SK-N-SH (cell line): ENCODE measurements at regions not wholly inside any gene's neighbourhood (a gene's known extent, or its start where the extent isn't known, plus 50 kb on each side); places are given as distances from the start of the nearest gene placed in this dataset.

Experiments used
- CTCF ChIA-PET: fragments of 300-600, 350-600 bp; formaldehyde crosslinking; extraction: SDS; loops from one replicate; lab custom pipeline; 2021; lab: Yijun Ruan, JAX
- POLR2A ChIA-PET: fragments of 350-600 bp; sonication (Branson Sonifier 250); formaldehyde crosslinking; extraction: SDS; loops from one replicate; lab custom pipeline; 2020; ENCODE audit warnings: antibody characterized with exemption, inconsistent platforms; lab: Yijun Ruan, JAX
- DNase-seq: peaks from one replicate; pipeline ENCODE4 v3.0.0; 2012
- H2AFZ ChIP-seq: fragments of 200-600 bp; sonication (generic); 2 replicates; pipeline ENCODE4 v1.8.1; 2016; ENCODE audit warnings: antibody characterized with exemption, mild to moderate bottlenecking, low read depth
- H3F3A ChIP-seq: fragments of 200-600 bp; sonication (generic); replicated peaks from 2 replicates; pipeline ENCODE3; 2016; ENCODE audit warnings: antibody characterized with exemption, mild to moderate bottlenecking; ENCODE audit not compliant: insufficient read depth
- H3K27ac ChIP-seq, 2 experiments: fragments of 200-500 bp in 1 of 2; fragments of 200-600 bp in 1 of 2; sonication (Bioruptor generic) in 1 of 2; sonication (generic), shearing (Covaris generic) in 1 of 2; 2 replicates each; pipeline versions ENCODE4 v1.5.1 to v1.6.1; 2014 to 2016; ENCODE audit warnings: low read depth in 2 of 2, inconsistent platforms in 1 of 2, low read length in 1 of 2, mild to moderate bottlenecking in 1 of 2, mixed read lengths in 1 of 2
- H3K27me3 ChIP-seq: fragments of 200-600 bp; sonication (generic), shearing (Covaris generic); 2 replicates; pipeline ENCODE4 v1.6.1; 2016; ENCODE audit warnings: mixed run types; ENCODE audit not compliant: insufficient read depth
- H3K36me3 ChIP-seq, 2 experiments: fragments of 200-500 bp in 1 of 2; fragments of 200-600 bp in 1 of 2; sonication (Bioruptor generic) in 1 of 2; sonication (generic) in 1 of 2; replicated peaks in 1 of 2; 2 replicates each; pipeline versions ENCODE3 to v1.5.1; 2014 to 2016; ENCODE audit warnings: low read length in 1 of 2, mild to moderate bottlenecking in 1 of 2; ENCODE audit not compliant: insufficient read depth in 2 of 2, control insufficient read depth in 1 of 2
- H3K4me1 ChIP-seq, 2 experiments: fragments of 200-500 bp in 1 of 2; fragments of 200-600 bp in 1 of 2; sonication (Bioruptor generic) in 1 of 2; sonication (generic), shearing (Covaris generic) in 1 of 2; 2 replicates each; pipeline versions ENCODE4 v1.5.1 to v1.6.1; 2014 to 2016; ENCODE audit warnings: low read depth in 1 of 2, low read length in 1 of 2, mixed run types in 1 of 2; ENCODE audit not compliant: insufficient read depth in 2 of 2, control insufficient read depth in 1 of 2
- H3K4me2 ChIP-seq: fragments of 200-600 bp; sonication (generic), shearing (Covaris generic); 2 replicates; pipeline ENCODE4 v1.6.1; 2017; ENCODE audit warnings: mixed run types
- H3K4me3 ChIP-seq, 2 experiments: fragments of 200-500 bp in 1 of 2; fragments of 200-600 bp in 1 of 2; sonication (Bioruptor generic) in 1 of 2; sonication (generic), shearing (Covaris generic) in 1 of 2; 2 replicates each; pipeline versions ENCODE4 v1.5.1 to v1.8.1; 2014 to 2016; ENCODE audit warnings: low read depth in 2 of 2, inconsistent platforms in 1 of 2, low read length in 1 of 2, mild to moderate bottlenecking in 1 of 2, mixed read lengths in 1 of 2, moderate library complexity in 1 of 2
- H3K79me2 ChIP-seq: fragments of 200-600 bp; sonication (generic); 2 replicates; pipeline ENCODE4 v1.8.1; 2017; ENCODE audit warnings: mild to moderate bottlenecking; ENCODE audit not compliant: insufficient read depth
- H3K9ac ChIP-seq: fragments of 200-600 bp; sonication (generic); 2 replicates; pipeline ENCODE4 v1.6.1; 2017; ENCODE audit warnings: mixed run types
- H3K9me2 ChIP-seq: fragments of 200-600 bp; sonication (generic); 2 replicates; pipeline ENCODE4 v1.6.1; 2017; ENCODE audit warnings: mixed run types
- H3K9me3 ChIP-seq: fragments of 200-600 bp; sonication (generic); 2 replicates; pipeline ENCODE4 v1.6.1; 2017; ENCODE audit warnings: mixed run types, mild to moderate bottlenecking, moderate library complexity
- H4K20me1 ChIP-seq: fragments of 200-600 bp; sonication (generic); 2 replicates; pipeline ENCODE4 v1.6.1; 2017; ENCODE audit warnings: mild to moderate bottlenecking, mixed run types; ENCODE audit not compliant: insufficient read depth
- CHD2 ChIP-seq: fragments of 150-350 bp; IDR thresholded peaks from 2 replicates; pipeline ENCODE4 v1.6.1; 2018; ENCODE audit warnings: low read length; ENCODE audit not compliant: partially characterized antibody
- CTCF ChIP-seq: fragments of 200-600 bp; sonication (generic); IDR thresholded peaks from 2 replicates; pipeline ENCODE4 v1.6.1; 2017; ENCODE audit warnings: antibody characterized with exemption, mild to moderate bottlenecking, moderate library complexity
- EP300 ChIP-seq, 2 experiments: IDR thresholded peaks; 2 replicates each; pipeline versions ENCODE4 v1.4.0 to v1.6.1; 2012; ENCODE audit warnings: borderline replicate concordance in 1 of 2, low read depth in 1 of 2, low read length in 1 of 2
- EZH2phosphoT487 ChIP-seq: fragments of 200-600 bp; sonication (generic); IDR thresholded peaks from 2 replicates; pipeline ENCODE4 v1.6.1; 2017; ENCODE audit warnings: low read depth, mixed run types, mild to moderate bottlenecking, antibody characterized with exemption, moderate library complexity, borderline replicate concordance
- FOSL2 ChIP-seq: IDR thresholded peaks from 2 replicates; pipeline ENCODE4 v1.4.0; 2012; ENCODE audit warnings: low read depth, mild to moderate bottlenecking, moderate library complexity, borderline replicate concordance
- FOXJ3 ChIP-seq: sonication (generic); formaldehyde crosslinking; IDR thresholded peaks from 2 replicates; pipeline ENCODE4 v1.5.1; 2020; ENCODE audit warnings: mild to moderate bottlenecking, missing genetic modification reagents
- GATA2 ChIP-seq: sonication (generic); formaldehyde crosslinking; IDR thresholded peaks from 2 replicates; pipeline ENCODE4 v1.5.0; 2020; ENCODE audit warnings: mild to moderate bottlenecking, missing genetic modification reagents
- MXI1 ChIP-seq: IDR thresholded peaks from 2 replicates; pipeline ENCODE4 v1.6.1; 2012; ENCODE audit warnings: mild to moderate bottlenecking, low read depth, low read length, improper control_type of control experiment
- NFIC ChIP-seq: IDR thresholded peaks from 2 replicates; pipeline ENCODE4 v1.4.0; 2012; ENCODE audit warnings: borderline replicate concordance
- NRF1 ChIP-seq: IDR thresholded peaks from 2 replicates; pipeline ENCODE4 v1.6.1; 2012; ENCODE audit warnings: low read depth, mild to moderate bottlenecking, low read length
- POLR2AphosphoS5 ChIP-seq: IDR thresholded peaks from 2 replicates; pipeline ENCODE4 v1.6.1; 2012; ENCODE audit warnings: low read depth, low read length
- RCOR1 ChIP-seq: fragments of 150-350 bp; IDR thresholded peaks from 2 replicates; pipeline ENCODE4 v1.6.1; 2017; ENCODE audit warnings: antibody characterized with exemption, low read length
- RFX5 ChIP-seq: IDR thresholded peaks from 2 replicates; pipeline ENCODE4 v1.6.1; 2012; ENCODE audit warnings: mild to moderate bottlenecking, improper control_type of control experiment, low read length
- RXRA ChIP-seq: IDR thresholded peaks from 2 replicates; pipeline ENCODE4 v1.4.0; 2012; ENCODE audit warnings: low read depth, mild to moderate bottlenecking, borderline replicate concordance
- TAF1 ChIP-seq: IDR thresholded peaks from 2 replicates; pipeline ENCODE4 v1.6.1; 2012; ENCODE audit warnings: low read depth, mild to moderate bottlenecking, low read length, moderate library complexity, borderline replicate concordance
- TCF12 ChIP-seq: IDR thresholded peaks from 2 replicates; pipeline ENCODE4 v1.4.0; 2012
- TEAD4 ChIP-seq: IDR thresholded peaks from 2 replicates; pipeline ENCODE4 v1.4.0; 2012; ENCODE audit warnings: mild to moderate bottlenecking, borderline replicate concordance; ENCODE audit not compliant: insufficient read depth
- USF2 ChIP-seq: fragments of 150-350 bp; IDR thresholded peaks from 2 replicates; pipeline ENCODE4 v1.6.1; 2017; ENCODE audit warnings: antibody characterized with exemption, low read length, low read depth, borderline replicate concordance
- YY1 ChIP-seq: IDR thresholded peaks from 2 replicates; pipeline ENCODE4 v1.4.0; 2012; ENCODE audit warnings: low read depth, mild to moderate bottlenecking
- WGBS: methylation state at CpG from one replicate; pipeline ENCODE4 v1.1.6; 2017; ENCODE audit warnings: low lambda C conversion rate; 5-methylcytosine and 5-hydroxymethylcytosine counted together
- TF ChIP-seq, protein P1 (sequence below): IDR thresholded peaks from 2 replicates; pipeline ENCODE4 v1.4.0; 2012; ENCODE audit warnings: low read depth, borderline replicate concordance

DNA sequence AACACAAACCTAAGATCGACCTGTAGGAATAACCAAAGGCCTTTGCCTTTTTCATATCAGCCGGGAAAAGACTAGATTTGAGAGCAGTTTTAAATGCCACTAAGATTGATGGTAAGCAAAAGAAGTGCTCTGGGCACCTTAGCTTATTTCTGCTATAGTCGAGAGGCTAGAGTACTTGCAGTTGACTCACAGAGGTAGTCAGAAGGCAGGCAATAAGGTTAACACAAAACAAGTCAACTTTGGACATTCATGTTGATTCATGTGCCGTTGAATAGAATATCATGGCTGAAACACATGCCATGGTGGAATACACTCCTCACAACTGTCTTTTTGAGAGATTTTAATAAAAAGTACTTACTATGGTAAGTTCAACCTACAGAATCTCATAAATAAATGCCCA lies 507.6 kb downstream of the ZEB2 start:
- no peak for TF ChIP-seq GATA2 (CRISPR knock-in tag)
- TF ChIP-seq FOXJ3 (CRISPR knock-in tag) = no peak
- no peak for TF ChIP-seq POLR2AphosphoS5
- TF ChIP-seq MXI1 = no peak
- TF ChIP-seq TAF1 = no peak
- TF ChIP-seq USF2 = no peak
- no peak for TF ChIP-seq NRF1
- TF ChIP-seq CTCF = no peak
- no peak for TF ChIP-seq EZH2phosphoT487
- no peak for TF ChIP-seq RCOR1
- TF ChIP-seq NFIC = no peak
- no peak for TF ChIP-seq TEAD4
- TF ChIP-seq RFX5 = no peak
- TF ChIP-seq CHD2 = no peak
- TF ChIP-seq EP300 (IDR thresholded peaks at IDR 0.05; ENCODE audit: borderline replicate concordance in 1 of 2, low read depth in 1 of 2, low read length in 1 of 2) = no peak
- no peak for TF ChIP-seq TCF12
- no peak for TF ChIP-seq YY1
- no peak for TF ChIP-seq RXRA
- TF ChIP-seq FOSL2 = no peak
- TF ChIP-seq, protein P1, sequence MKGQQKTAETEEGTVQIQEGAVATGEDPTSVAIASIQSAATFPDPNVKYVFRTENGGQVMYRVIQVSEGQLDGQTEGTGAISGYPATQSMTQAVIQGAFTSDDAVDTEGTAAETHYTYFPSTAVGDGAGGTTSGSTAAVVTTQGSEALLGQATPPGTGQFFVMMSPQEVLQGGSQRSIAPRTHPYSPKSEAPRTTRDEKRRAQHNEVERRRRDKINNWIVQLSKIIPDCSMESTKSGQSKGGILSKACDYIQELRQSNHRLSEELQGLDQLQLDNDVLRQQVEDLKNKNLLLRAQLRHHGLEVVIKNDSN = no peak
- Histone ChIP-seq H3K9ac (no peak overlapping the region), H3F3A (no peaks in the 10 kb centered on the region), H3K27ac (no peak overlapping the region), H3K4me1 (peaks cover 0 to 2% of the 10 kb centered on the region in 2 experiments; a peak in 1 of 4 replicates), H3K9me3 (no peaks in the 10 kb centered on the region), H3K27me3 (no peaks in the 10 kb centered on the region), H3K4me3 (no peak overlapping the region), H4K20me1 (no peaks in the 10 kb centered on the region), H2AFZ (no peak overlapping the region), H3K4me2 (no peak overlapping the region), H3K79me2 (no peaks in the 10 kb centered on the region), H3K9me2 (no peaks in the 10 kb centered on the region), H3K36me3 (no peaks in the 10 kb centered on the region)
- POLR2A ChIA-PET = no interaction called here
- WGBS = 79% methylated on average over 4 of the region's 4 CpGs
- DNase-seq = no peak
- CTCF ChIA-PET = no interaction called here
